ENCODE measurements at regions not wholly inside any gene's neighbourhood (a gene's known extent, or its start where the extent isn't known, plus 50 kb on each side); places are given as distances from the start of the nearest gene placed in this dataset.

DNA sequence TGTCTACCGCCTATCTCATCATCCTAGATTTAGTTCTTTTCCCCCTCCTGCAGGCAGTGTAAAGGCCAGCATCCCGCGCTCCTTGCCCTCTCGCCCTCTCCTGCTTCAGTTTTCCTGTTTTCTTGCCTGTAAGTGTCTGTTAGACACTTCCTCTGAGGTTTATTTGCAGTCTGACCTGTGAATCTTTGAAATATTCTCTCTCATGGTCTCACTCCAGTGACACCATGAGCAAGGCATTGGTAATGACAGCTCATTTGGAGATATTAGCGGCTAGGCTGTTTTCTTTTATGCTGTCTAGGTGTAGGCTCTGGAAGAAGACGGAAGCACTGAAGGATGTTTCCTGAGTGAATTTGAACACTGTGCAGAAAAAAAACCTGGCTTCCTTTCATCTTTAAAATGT, 179.6 kb downstream of the KDR start:
- no CpG with 5 or more reads among the region's 6 CpGs for WGBS (ENCODE audit: extremely low coverage, insufficient read length, low lambda C conversion rate)
- no peak overlapping the region for H4K8ac ChIP-seq (replicated peaks; ENCODE audit: insufficient read length, low read depth, low read length)
- no peaks in the 10 kb centered on the region for H3K4me1 ChIP-seq (ENCODE audit: insufficient read depth, low read length)
- H3K56ac ChIP-seq (ENCODE audit: insufficient read length, low read depth, low read length), result no peak overlapping the region
- no peak overlapping the region for H3T11ph ChIP-seq (ENCODE audit: low read length)
- H3K79me1 ChIP-seq (ENCODE audit: insufficient read depth, low read depth, low read length, poor library complexity, severe bottlenecking), result no peaks in the 10 kb centered on the region
- no peak overlapping the region for H4K5ac ChIP-seq (ENCODE audit: insufficient read length, low read depth, low read length)
- no peak overlapping the region for H3K4me2 ChIP-seq (ENCODE audit: insufficient read depth, insufficient read length, low read length)
- no peak overlapping the region for H3K4ac ChIP-seq (ENCODE audit: low read depth, low read length)
- no peak overlapping the region for H4K91ac ChIP-seq (ENCODE audit: insufficient read length, low read depth, low read length)
- no peak overlapping the region for H3K9ac ChIP-seq (ENCODE audit: extremely low read depth, insufficient read length, low read length)
- Mint-ChIP-seq H3K4me3 (no peak overlapping the region), H3K36me3 (ENCODE audit: insufficient read depth in 1 of 3, low read depth in 3 of 3) (no peaks in the 10 kb centered on the region; a peak in 1 of 7 replicates), H3K9me3 (no peaks in the 10 kb centered on the region), H3K27ac (no peak overlapping the region), H3K27me3 (ENCODE audit: low read depth) (no peaks in the 10 kb centered on the region; the same call in 1 of the 2 replicates), H3K4me1 (peaks cover 0 to 5% of the 10 kb centered on the region in 2 experiments; a peak in 1 of 4 replicates)
- DNase-seq, result no peak
- H3K14ac ChIP-seq (ENCODE audit: insufficient read depth, low read length), result no peak overlapping the region
- no peak overlapping the region for H3K18ac ChIP-seq (ENCODE audit: insufficient read length, low read depth, low read length)
- H3K27ac ChIP-seq (ENCODE audit: insufficient read length, low read depth, low read length), result no peak overlapping the region
- H3K9me3 ChIP-seq (ENCODE audit: control insufficient read depth, low read depth, low read length), result no peaks in the 10 kb centered on the region
- no peaks in the 10 kb centered on the region for H3K27me3 ChIP-seq (ENCODE audit: insufficient read depth, low read length)
- no peak overlapping the region for H2BK15ac ChIP-seq (ENCODE audit: low read depth, low read length)
- no peak overlapping the region for H2BK20ac ChIP-seq (ENCODE audit: low read depth, low read length, poor library complexity, severe bottlenecking)
- no peak overlapping the region for H2BK5ac ChIP-seq (ENCODE audit: insufficient read length, low read length)
- H2AK5ac ChIP-seq (ENCODE audit: insufficient read length, low read length), result no peak overlapping the region
- H3K23ac ChIP-seq (ENCODE audit: insufficient read length, low read depth, low read length), result no peak overlapping the region
- H4K20me1 ChIP-seq (ENCODE audit: control insufficient read depth, insufficient read depth, insufficient read length), result no peaks in the 10 kb centered on the region
- TF ChIP-seq, protein P1, sequence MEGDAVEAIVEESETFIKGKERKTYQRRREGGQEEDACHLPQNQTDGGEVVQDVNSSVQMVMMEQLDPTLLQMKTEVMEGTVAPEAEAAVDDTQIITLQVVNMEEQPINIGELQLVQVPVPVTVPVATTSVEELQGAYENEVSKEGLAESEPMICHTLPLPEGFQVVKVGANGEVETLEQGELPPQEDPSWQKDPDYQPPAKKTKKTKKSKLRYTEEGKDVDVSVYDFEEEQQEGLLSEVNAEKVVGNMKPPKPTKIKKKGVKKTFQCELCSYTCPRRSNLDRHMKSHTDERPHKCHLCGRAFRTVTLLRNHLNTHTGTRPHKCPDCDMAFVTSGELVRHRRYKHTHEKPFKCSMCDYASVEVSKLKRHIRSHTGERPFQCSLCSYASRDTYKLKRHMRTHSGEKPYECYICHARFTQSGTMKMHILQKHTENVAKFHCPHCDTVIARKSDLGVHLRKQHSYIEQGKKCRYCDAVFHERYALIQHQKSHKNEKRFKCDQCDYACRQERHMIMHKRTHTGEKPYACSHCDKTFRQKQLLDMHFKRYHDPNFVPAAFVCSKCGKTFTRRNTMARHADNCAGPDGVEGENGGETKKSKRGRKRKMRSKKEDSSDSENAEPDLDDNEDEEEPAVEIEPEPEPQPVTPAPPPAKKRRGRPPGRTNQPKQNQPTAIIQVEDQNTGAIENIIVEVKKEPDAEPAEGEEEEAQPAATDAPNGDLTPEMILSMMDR (conservative IDR thresholded peaks at IDR 0.05), result peak; percentile 25; the same call in 1 of the 3 replicates
- H3K23me2 ChIP-seq (ENCODE audit: insufficient read length, low read depth, low read length, poor library complexity, severe bottlenecking), result no peaks in the 10 kb centered on the region
- no peak overlapping the region for H2BK12ac ChIP-seq (ENCODE audit: insufficient read length, low read depth, low read length)
- no peak overlapping the region for H2BK120ac ChIP-seq (ENCODE audit: low read depth, low read length, poor library complexity, severe bottlenecking)
- no peaks in the 10 kb centered on the region for H3K79me2 ChIP-seq (ENCODE audit: insufficient read depth, low read length)
- no peak overlapping the region for H2AFZ ChIP-seq (ENCODE audit: low read length)
